ENCODE measurements at regions not wholly inside any gene's neighbourhood (a gene's known extent, or its start where the extent isn't known, plus 50 kb on each side); places are given as distances from the start of the nearest gene placed in this dataset.

DNA sequence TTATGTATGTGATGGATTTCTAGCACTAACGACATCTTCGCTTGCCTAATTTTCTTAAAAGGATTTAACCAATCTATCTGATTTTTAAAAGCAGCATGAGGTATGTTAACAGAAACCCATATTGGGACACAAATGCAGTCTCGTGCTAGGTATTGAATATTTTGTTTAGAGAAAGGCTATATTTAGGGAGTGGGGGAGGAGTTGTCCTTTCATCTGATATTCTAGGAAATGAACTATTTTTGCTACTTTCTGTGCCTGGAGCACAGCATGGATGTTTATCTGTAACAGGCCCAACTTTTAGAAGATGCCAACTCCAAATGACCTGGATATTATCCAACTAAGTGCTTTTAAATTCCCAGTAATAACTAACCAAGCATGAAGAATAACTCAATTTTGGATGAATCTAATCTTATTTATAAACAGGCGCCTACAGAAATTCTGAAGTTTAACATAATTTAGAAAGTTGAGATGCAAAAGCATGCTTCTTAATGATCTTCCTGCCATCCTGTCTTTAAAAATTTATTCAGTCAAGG is 317.1 kb upstream of the CHD6 start:
- TF ChIP-seq TAF1 (IDR thresholded peaks at IDR 0.05; ENCODE audit: borderline replicate concordance, low read depth, low read length), result no peak
- no peak for TF ChIP-seq POLR2A (IDR thresholded peaks at IDR 0.05; ENCODE audit: low read depth, low read length)
- TF ChIP-seq POLR2AphosphoS5 (IDR thresholded peaks at IDR 0.05; ENCODE audit: low read depth, low read length), result no peak
